ENCODE measurements at regions not wholly inside any gene's neighbourhood (a gene's known extent, or its start where the extent isn't known, plus 50 kb on each side); places are given as distances from the start of the nearest gene placed in this dataset.

GRCh38 chr2:35454966-35455638 lies 900.5 kb upstream of the CRIM1 start:
- no peak for TF ChIP-seq POLR2A (IDR thresholded peaks at IDR 0.05)
- TF ChIP-seq CTCF (IDR thresholded peaks at IDR 0.05): no peak
